ENCODE measurements at regions not wholly inside any gene's neighbourhood (a gene's known extent, or its start where the extent isn't known, plus 50 kb on each side); places are given as distances from the start of the nearest gene placed in this dataset.

- TF ChIP-seq CTCF (IDR thresholded peaks at IDR 0.05) (no peak), POLR2AphosphoS5 (IDR thresholded peaks at IDR 0.05; ENCODE audit: low read depth, low read length) (no peak), TCF7L2 (IDR thresholded peaks at IDR 0.05; ENCODE audit: low read depth, low read length) (no peak), REST (IDR thresholded peaks at IDR 0.05; ENCODE audit: insufficient read depth in 1 of 2, low read depth in 2 of 2, low read length in 1 of 2) (no peak), SIN3A (IDR thresholded peaks at IDR 0.05; ENCODE audit: borderline replicate concordance, insufficient read depth, low read depth, low read length) (no peak)
Measured at GRCh38 chr6:37114612-37115011, 55.3 kb upstream of the PIM1 start.

Data from Panc1 (cell line).